ENCODE measurements at regions not wholly inside any gene's neighbourhood (a gene's known extent, or its start where the extent isn't known, plus 50 kb on each side); places are given as distances from the start of the nearest gene placed in this dataset.

- TF ChIP-seq CTCF (conservative IDR thresholded peaks at IDR 0.05; ENCODE audit: low read length) = no peak
- no peak for TF ChIP-seq EZH2phosphoT487 (IDR thresholded peaks at IDR 0.05; ENCODE audit: borderline replicate concordance)
These were observed 133.5 kb downstream of the GPX5 start for GRCh38 chr6:28659250-28659566.
